Endodermal cell (in vitro differentiated cells): ENCODE measurements at regions not wholly inside any gene's neighbourhood (a gene's known extent, or its start where the extent isn't known, plus 50 kb on each side); places are given as distances from the start of the nearest gene placed in this dataset.

Experiments
- DNase-seq: peaks from one replicate; pipeline ENCODE4 v3.0.0-alpha.2; 2017
- H3K27ac ChIP-seq: 2 replicates; pipeline ENCODE4 v1.5.1; 2013; ENCODE audit warnings: mild to moderate bottlenecking, low read depth, low read length, moderate library complexity
- H3K27me3 ChIP-seq: 2 replicates; pipeline ENCODE4 v1.6.1; 2013; ENCODE audit warnings: mild to moderate bottlenecking, low read length, moderate library complexity; ENCODE audit not compliant: insufficient read depth, control insufficient read depth, poor library complexity, severe bottlenecking
- H3K36me3 ChIP-seq: 2 replicates; pipeline ENCODE4 v1.7.0; 2013; ENCODE audit warnings: mild to moderate bottlenecking, low read length, moderate library complexity; ENCODE audit not compliant: control insufficient read depth, insufficient read depth
- H3K4me1 ChIP-seq: one replicate; pipeline ENCODE4 v1.7.0; 2013; ENCODE audit warnings: low read length; ENCODE audit not compliant: control insufficient read depth, insufficient read depth
- H3K4me3 ChIP-seq: 2 replicates; pipeline ENCODE4 v1.5.1; 2013; ENCODE audit warnings: mild to moderate bottlenecking, low read length, moderate library complexity
- H3K9ac ChIP-seq: 2 replicates; pipeline ENCODE4 v1.6.1; 2013; ENCODE audit warnings: mild to moderate bottlenecking, low read length, moderate library complexity; ENCODE audit not compliant: poor library complexity, severe bottlenecking; ENCODE audit errors: extremely low read depth
- H3K9me3 ChIP-seq: 2 replicates; pipeline ENCODE4 v1.6.1; 2013; ENCODE audit warnings: mild to moderate bottlenecking, low read length, moderate library complexity; ENCODE audit not compliant: control insufficient read depth
- H3K27ac Mint-ChIP-seq: 2 replicates; pipeline ENCODE4 v1.8.0; 2020; ENCODE audit warnings: mixed read lengths
- H3K27me3 Mint-ChIP-seq: 2 replicates; pipeline ENCODE4 v1.8.0; 2021; ENCODE audit warnings: mild to moderate bottlenecking, mixed read lengths; ENCODE audit not compliant: insufficient read depth
- H3K36me3 Mint-ChIP-seq: 2 replicates; pipeline ENCODE4 v1.8.0; 2020; ENCODE audit warnings: low read depth, mixed read lengths
- H3K4me1 Mint-ChIP-seq: 2 replicates; pipeline ENCODE4 v1.8.0; 2020; ENCODE audit warnings: mixed read lengths
- H3K4me3 Mint-ChIP-seq: 2 replicates; pipeline ENCODE4 v1.8.0; 2020; ENCODE audit warnings: mild to moderate bottlenecking, moderate library complexity, mixed read lengths
- H3K9me3 Mint-ChIP-seq: 2 replicates; pipeline ENCODE4 v1.8.0; 2020; ENCODE audit warnings: mild to moderate bottlenecking, mixed read lengths
- WGBS, 2 experiments: methylation state at CpG; one replicate each; pipeline versions ENCODE4 v1.1.5 to v1.1.7; 2013; ENCODE audit warnings: missing lambda C conversion rate in 2 of 2, mixed read lengths in 1 of 2; ENCODE audit not compliant: insufficient coverage in 1 of 2, insufficient read length in 1 of 2; 5-methylcytosine and 5-hydroxymethylcytosine counted together
- TF ChIP-seq, protein P1 (sequence below): fragments of 200-600 bp; sonication (generic); conservative IDR thresholded peaks from 2 replicates; pipeline ENCODE4 v1.5.0; 2021; ENCODE audit warnings: antibody characterized with exemption, mild to moderate bottlenecking

DNA sequence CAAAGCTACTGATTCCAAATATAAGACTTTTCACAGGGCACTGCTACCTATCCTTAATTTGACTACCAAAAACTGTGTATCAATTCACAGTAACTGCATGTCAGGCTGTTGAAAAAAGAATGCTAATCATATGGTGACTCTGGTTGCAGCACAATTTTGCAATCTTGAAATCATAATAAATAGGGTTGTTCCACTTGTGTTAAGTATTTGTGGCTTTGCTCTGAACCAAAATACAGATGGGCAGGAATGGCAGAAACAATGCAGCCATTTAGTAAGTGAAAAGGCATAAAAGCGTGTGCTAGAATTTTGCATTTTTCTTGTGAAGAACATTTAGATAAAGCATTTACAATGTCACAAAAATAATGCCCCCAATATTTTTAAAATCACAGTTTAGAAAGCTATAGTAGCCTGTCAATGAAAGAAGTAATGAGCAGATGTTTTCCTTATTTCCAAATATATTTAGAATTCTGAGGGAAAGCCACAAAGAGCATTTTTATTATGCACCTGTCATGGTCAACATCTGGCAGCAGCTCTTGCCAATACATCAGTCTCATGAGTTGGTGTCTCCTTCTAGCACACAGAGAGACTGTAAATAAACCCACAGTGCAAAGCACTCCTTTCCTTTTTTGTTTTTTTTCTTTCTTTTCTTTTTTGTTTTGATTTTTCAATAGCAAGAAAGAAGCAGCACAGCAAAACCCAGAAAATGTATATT is 54.8 kb upstream of the PAM start:
- no peaks in the 10 kb centered on the region for H3K27me3 ChIP-seq
- H3K9ac ChIP-seq = no peak overlapping the region
- Mint-ChIP-seq H3K27me3 (no peaks in the 10 kb centered on the region), H3K27ac (no peak overlapping the region), H3K4me3 (no peak overlapping the region), H3K9me3 (no peaks in the 10 kb centered on the region), H3K4me1 (no peaks in the 10 kb centered on the region), H3K36me3 (no peaks in the 10 kb centered on the region)
- H3K9me3 ChIP-seq = no peaks in the 10 kb centered on the region
- no peaks in the 10 kb centered on the region for H3K4me1 ChIP-seq
- DNase-seq = no peak
- H3K36me3 ChIP-seq = no peaks in the 10 kb centered on the region
- WGBS, 2 experiments = 100% methylated on average over 1 of the region's 1 CpG; no CpG with 5 or more reads in 1 of the 2 experiments
- no peak overlapping the region for H3K4me3 ChIP-seq
- TF ChIP-seq, protein P1, sequence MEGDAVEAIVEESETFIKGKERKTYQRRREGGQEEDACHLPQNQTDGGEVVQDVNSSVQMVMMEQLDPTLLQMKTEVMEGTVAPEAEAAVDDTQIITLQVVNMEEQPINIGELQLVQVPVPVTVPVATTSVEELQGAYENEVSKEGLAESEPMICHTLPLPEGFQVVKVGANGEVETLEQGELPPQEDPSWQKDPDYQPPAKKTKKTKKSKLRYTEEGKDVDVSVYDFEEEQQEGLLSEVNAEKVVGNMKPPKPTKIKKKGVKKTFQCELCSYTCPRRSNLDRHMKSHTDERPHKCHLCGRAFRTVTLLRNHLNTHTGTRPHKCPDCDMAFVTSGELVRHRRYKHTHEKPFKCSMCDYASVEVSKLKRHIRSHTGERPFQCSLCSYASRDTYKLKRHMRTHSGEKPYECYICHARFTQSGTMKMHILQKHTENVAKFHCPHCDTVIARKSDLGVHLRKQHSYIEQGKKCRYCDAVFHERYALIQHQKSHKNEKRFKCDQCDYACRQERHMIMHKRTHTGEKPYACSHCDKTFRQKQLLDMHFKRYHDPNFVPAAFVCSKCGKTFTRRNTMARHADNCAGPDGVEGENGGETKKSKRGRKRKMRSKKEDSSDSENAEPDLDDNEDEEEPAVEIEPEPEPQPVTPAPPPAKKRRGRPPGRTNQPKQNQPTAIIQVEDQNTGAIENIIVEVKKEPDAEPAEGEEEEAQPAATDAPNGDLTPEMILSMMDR = no peak
- no peak overlapping the region for H3K27ac ChIP-seq

DNA sequence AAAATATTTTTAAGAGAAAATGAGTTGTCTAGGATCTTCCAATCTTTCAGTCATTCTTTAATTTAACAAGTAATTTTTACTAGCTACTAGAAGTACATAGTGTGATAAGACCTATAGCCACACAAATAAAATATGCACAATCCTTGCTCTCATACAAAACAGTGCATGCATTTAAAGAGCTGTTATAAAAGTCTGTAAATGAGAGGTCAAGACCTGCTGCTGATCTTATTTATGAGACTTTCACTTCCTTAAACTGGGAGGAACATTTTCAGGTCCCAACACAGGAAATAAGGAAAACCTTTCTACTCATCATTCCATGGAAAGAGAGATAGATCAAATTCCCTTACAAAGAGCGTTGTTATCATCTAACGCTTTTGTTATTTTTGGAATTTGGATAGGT is 54.2 kb upstream of the PAM start:
- TF ChIP-seq, protein P1 = no peak
- Histone ChIP-seq H3K27ac (no peak overlapping the region), H3K4me3 (no peak overlapping the region), H3K9me3 (no peaks in the 10 kb centered on the region), H3K4me1 (no peaks in the 10 kb centered on the region), H3K36me3 (no peaks in the 10 kb centered on the region), H3K9ac (no peak overlapping the region), H3K27me3 (no peaks in the 10 kb centered on the region)
- Mint-ChIP-seq H3K4me1 (no peaks in the 10 kb centered on the region), H3K4me3 (no peak overlapping the region), H3K27me3 (no peaks in the 10 kb centered on the region), H3K27ac (no peak overlapping the region), H3K36me3 (no peaks in the 10 kb centered on the region), H3K9me3 (no peaks in the 10 kb centered on the region)
- WGBS, 2 experiments = 96 to 100% methylated on average over 2 of the region's 2 CpGs
- DNase-seq = no peak

DNA sequence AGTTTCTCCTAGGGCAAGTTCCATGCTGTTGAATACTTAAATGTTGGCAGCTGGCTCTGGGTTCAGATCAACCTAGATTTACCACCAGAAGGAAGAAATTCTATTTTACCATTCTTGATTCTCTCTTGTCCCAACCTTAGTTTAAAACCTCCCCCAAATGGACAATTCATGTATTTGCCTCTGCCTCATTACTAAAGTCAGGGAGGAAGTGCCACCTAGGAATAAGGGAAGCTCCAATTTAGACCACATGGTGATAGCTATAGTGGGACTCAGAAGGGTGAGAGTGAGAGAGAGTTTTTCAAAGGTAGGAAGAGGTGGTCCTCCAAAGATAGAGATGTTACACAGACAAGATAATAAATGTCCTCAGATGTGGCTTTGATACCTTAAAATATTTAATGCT is 53.4 kb upstream of the PAM start:
- Mint-ChIP-seq H3K27me3 (no peaks in the 10 kb centered on the region), H3K4me1 (no peaks in the 10 kb centered on the region), H3K36me3 (no peaks in the 10 kb centered on the region), H3K27ac (no peak overlapping the region), H3K9me3 (no peaks in the 10 kb centered on the region), H3K4me3 (no peak overlapping the region)
- no peak overlapping the region for H3K4me3 ChIP-seq
- DNase-seq = no peak
- no peak overlapping the region for H3K9ac ChIP-seq
- H3K4me1 ChIP-seq = no peaks in the 10 kb centered on the region
- TF ChIP-seq, protein P1 = no peak
- no peaks in the 10 kb centered on the region for H3K36me3 ChIP-seq
- no peaks in the 10 kb centered on the region for H3K9me3 ChIP-seq
- H3K27me3 ChIP-seq = no peaks in the 10 kb centered on the region
- no peak overlapping the region for H3K27ac ChIP-seq
